PC-3 (cell line): ENCODE measurements at regions not wholly inside any gene's neighbourhood (a gene's known extent, or its start where the extent isn't known, plus 50 kb on each side); places are given as distances from the start of the nearest gene placed in this dataset.

Experiments used
- ATAC-seq: fragments of 200-7000 bp; cut with Tn5 transposase; 2 replicates; pipeline ENCODE4 v1.9.1; 2020; ENCODE audit warnings: mild to moderate bottlenecking, moderate library complexity
- BruUV-seq: library from RNA; stranded (reverse); fragments of 400-500 nt; replicated peaks from 2 replicates; lab custom pipeline; 2021; lab: Mats Ljungman, UMichigan
- CTCF ChIA-PET: fragments of 300-600 bp; sonication (Branson Sonifier 250); formaldehyde crosslinking; loops from one replicate; lab custom pipeline; 2022; ENCODE audit warnings: antibody characterized with exemption; lab: Charles Lee
- POLR2A ChIA-PET: fragments of 300-600 bp; sonication (Branson Sonifier 250); formaldehyde crosslinking; loops from one replicate; lab custom pipeline; 2022; ENCODE audit warnings: antibody characterized with exemption; ENCODE audit not compliant: unreplicated experiment; lab: Charles Lee
- DNase-seq: peaks from one replicate; pipeline ENCODE4 v3.0.0-alpha.2; 2015
- H2AFZ ChIP-seq: fragments of 300-600 bp; sonication (generic); 2 replicates; pipeline ENCODE4 v1.6.0; 2016; ENCODE audit warnings: antibody characterized with exemption, low read length
- H3F3A ChIP-seq: fragments of 300-600 bp; sonication (generic); one replicate; pipeline ENCODE4 v1.6.0; 2017; ENCODE audit warnings: antibody characterized with exemption, low read length, control low read depth, mild to moderate bottlenecking; ENCODE audit not compliant: unreplicated experiment
- H3K27ac ChIP-seq: fragments of 300-600 bp; sonication (generic); 2 replicates; pipeline ENCODE4 v1.5.1; 2016; ENCODE audit warnings: mild to moderate bottlenecking, low read length
- H3K27me3 ChIP-seq: fragments of 300-600 bp; sonication (generic); 2 replicates; pipeline ENCODE4 v1.6.1; 2016; ENCODE audit warnings: low read length, mixed read lengths
- H3K36me3 ChIP-seq: fragments of 300-600 bp; sonication (generic); 2 replicates; pipeline ENCODE4 v1.6.1; 2016; ENCODE audit warnings: low read depth, mixed run types, low read length, mixed read lengths
- H3K4me1 ChIP-seq: fragments of 300-600 bp; sonication (generic); 2 replicates; pipeline ENCODE4 v1.5.1; 2016; ENCODE audit warnings: low read length; ENCODE audit not compliant: insufficient read depth
- H3K4me2 ChIP-seq: fragments of 300-600 bp; sonication (generic); 2 replicates; pipeline ENCODE4 v1.6.0; 2016; ENCODE audit warnings: low read length
- H3K4me3 ChIP-seq: fragments of 300-600 bp; sonication (generic); 2 replicates; pipeline ENCODE4 v1.5.1; 2016; ENCODE audit warnings: mild to moderate bottlenecking, low read length, mixed read lengths
- H3K79me2 ChIP-seq: fragments of 300-600 bp; sonication (generic); 2 replicates; pipeline ENCODE4 v1.6.1; 2017; ENCODE audit warnings: low read length, mixed read lengths
- H3K9ac ChIP-seq: fragments of 300-600 bp; sonication (generic); 2 replicates; pipeline ENCODE4 v1.6.0; 2016; ENCODE audit warnings: mild to moderate bottlenecking, low read length
- H3K9me2 ChIP-seq: fragments of 300-600 bp; sonication (generic); replicated peaks from 2 replicates; pipeline ENCODE4 v1.6.1; 2016; ENCODE audit warnings: mixed run types, low read length, mixed read lengths
- H3K9me3 ChIP-seq: fragments of 300-600 bp; sonication (generic); 2 replicates; pipeline ENCODE4 v1.6.1; 2016; ENCODE audit warnings: low read length, mixed read lengths
- H4K20me1 ChIP-seq: fragments of 300-600 bp; sonication (generic); 2 replicates; pipeline ENCODE4 v1.6.1; 2016; ENCODE audit warnings: low read length, mixed read lengths
- EZH2 ChIP-seq: fragments of 300-600 bp; sonication (generic); IDR thresholded peaks from one replicate; pipeline ENCODE4 v1.6.1; 2017; ENCODE audit warnings: antibody characterized with exemption, mild to moderate bottlenecking, low read length; ENCODE audit not compliant: unreplicated experiment
- EZH2phosphoT487 ChIP-seq: fragments of 300-600 bp; sonication (generic); IDR thresholded peaks from 2 replicates; pipeline ENCODE4 v1.6.1; 2018; ENCODE audit warnings: mild to moderate bottlenecking, antibody characterized with exemption, low read length, borderline replicate concordance
- intact Hi-C: fragments of 100-400 bp; cut with micrococcal nuclease; formaldehyde crosslinking; loops from 2 replicates; pipeline ENCODE4 v1.9.0; 2023
- TF ChIP-seq, protein P1 (sequence below): fragments of 300-600 bp; sonication (generic); conservative IDR thresholded peaks from 2 replicates; pipeline ENCODE4 v1.5.1; 2017; ENCODE audit warnings: antibody characterized with exemption, low read depth, mild to moderate bottlenecking, low read length

DNA sequence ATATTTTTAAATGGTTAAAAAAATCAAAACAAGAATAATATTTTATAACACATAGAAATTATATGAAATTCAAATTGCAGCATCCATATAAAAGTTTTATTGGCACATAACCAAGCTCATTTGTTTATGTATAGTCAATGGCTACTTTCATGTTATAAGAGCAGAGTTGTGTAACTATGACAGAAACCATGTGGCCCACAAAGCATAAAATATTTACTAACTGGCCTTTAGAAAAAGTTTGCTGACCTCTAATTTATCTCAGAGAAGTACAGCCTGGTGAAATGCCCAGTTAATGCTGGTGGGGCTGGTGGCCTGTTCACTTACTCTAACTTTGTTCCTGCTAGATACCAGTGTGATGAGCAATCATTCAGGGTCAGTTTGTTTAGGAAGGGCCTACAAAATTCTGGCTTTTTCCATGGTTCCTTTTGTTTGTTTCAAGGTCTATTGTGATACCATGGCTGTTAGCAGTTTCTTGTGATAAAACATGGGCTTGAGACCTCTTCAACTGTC, 104.6 kb downstream of the PPP1R2C start:
- ChIA-PET POLR2A (no interaction called here), CTCF (no interaction called here)
- TF ChIP-seq EZH2phosphoT487: no peak
- TF ChIP-seq, protein P1, sequence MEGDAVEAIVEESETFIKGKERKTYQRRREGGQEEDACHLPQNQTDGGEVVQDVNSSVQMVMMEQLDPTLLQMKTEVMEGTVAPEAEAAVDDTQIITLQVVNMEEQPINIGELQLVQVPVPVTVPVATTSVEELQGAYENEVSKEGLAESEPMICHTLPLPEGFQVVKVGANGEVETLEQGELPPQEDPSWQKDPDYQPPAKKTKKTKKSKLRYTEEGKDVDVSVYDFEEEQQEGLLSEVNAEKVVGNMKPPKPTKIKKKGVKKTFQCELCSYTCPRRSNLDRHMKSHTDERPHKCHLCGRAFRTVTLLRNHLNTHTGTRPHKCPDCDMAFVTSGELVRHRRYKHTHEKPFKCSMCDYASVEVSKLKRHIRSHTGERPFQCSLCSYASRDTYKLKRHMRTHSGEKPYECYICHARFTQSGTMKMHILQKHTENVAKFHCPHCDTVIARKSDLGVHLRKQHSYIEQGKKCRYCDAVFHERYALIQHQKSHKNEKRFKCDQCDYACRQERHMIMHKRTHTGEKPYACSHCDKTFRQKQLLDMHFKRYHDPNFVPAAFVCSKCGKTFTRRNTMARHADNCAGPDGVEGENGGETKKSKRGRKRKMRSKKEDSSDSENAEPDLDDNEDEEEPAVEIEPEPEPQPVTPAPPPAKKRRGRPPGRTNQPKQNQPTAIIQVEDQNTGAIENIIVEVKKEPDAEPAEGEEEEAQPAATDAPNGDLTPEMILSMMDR: no peak
- H3K4me2 ChIP-seq: no peak overlapping the region
- H3K9me3 ChIP-seq: no peaks in the 10 kb centered on the region
- H2AFZ ChIP-seq: no peak overlapping the region
- no peak overlapping the region for H3K4me3 ChIP-seq
- no peak for ATAC-seq
- H3K27ac ChIP-seq: no peak overlapping the region
- no TSS peak for BruUV-seq
- H4K20me1 ChIP-seq: no peaks in the 10 kb centered on the region
- H3K9ac ChIP-seq: no peak overlapping the region
- no peaks in the 10 kb centered on the region for H3K36me3 ChIP-seq
- no peaks in the 10 kb centered on the region for H3K27me3 ChIP-seq
- no peaks in the 10 kb centered on the region for H3K4me1 ChIP-seq
- H3K9me2 ChIP-seq: no peaks in the 10 kb centered on the region
- no peak for DNase-seq
- no peaks in the 10 kb centered on the region for H3K79me2 ChIP-seq
- H3F3A ChIP-seq: no peaks in the 10 kb centered on the region
- intact Hi-C loops: no loop called here

DNA sequence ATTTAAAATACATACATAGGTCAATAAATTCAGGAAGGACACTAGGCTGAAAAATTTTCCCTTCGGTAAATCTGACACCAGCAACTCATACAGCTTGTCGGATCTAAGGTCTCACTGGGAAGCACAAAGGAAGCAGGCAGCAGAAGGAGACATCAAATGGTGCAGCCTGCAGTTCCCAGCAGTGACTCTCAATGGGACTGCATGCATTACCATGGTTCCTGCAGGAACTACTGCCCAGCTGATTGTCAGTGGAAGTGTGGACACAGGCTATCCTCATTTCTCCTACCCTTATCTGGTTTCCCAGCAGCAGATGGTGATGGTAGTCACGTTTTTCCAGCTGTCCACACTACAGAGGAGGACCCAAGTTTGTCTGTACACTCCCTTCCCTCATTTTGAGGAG, 113.3 kb downstream of the PPP1R2C start:
- Histone ChIP-seq H3K27ac (no peak overlapping the region), H3K9me3 (no peaks in the 10 kb centered on the region), H3K9me2 (no peaks in the 10 kb centered on the region), H3K27me3 (no peaks in the 10 kb centered on the region), H3K4me2 (no peak overlapping the region), H3F3A (no peaks in the 10 kb centered on the region), H3K9ac (no peak overlapping the region), H3K36me3 (no peaks in the 10 kb centered on the region), H3K79me2 (no peaks in the 10 kb centered on the region), H2AFZ (no peak overlapping the region), H3K4me1 (no peaks in the 10 kb centered on the region), H4K20me1 (no peaks in the 10 kb centered on the region), H3K4me3 (no peak overlapping the region)
- CTCF ChIA-PET: no interaction called here
- intact Hi-C loops: no loop called here
- DNase-seq (no peak), ATAC-seq (no peak)
- TF ChIP-seq, protein P1: no peak
- TF ChIP-seq EZH2phosphoT487 (no peak), EZH2 (no peak)
- POLR2A ChIA-PET: no interaction called here
- no TSS peak for BruUV-seq

DNA sequence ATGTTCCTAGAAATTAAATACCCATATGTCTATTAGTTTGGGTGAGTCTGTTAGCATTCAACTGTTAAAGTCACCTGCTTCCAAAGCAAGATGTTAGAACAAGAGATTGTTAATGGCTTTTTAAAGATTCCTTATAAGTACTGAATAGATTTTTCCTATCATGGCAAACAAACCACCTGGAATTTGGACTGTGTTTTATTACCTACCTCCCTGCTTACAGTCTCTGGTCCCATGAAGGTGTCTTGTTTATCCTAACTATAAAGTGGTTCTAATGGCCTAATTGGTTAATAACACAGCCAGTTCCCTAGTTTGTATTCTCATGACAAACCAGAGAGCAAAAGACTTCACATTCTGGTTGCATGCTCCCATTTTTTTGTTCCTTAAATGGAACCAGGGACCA, 149.5 kb downstream of the PPP1R2C start:
- Histone ChIP-seq H3K9me2 (no peaks in the 10 kb centered on the region), H2AFZ (no peak overlapping the region), H3K4me3 (no peak overlapping the region), H3K27me3 (no peaks in the 10 kb centered on the region), H3K79me2 (no peaks in the 10 kb centered on the region), H3K4me1 (no peaks in the 10 kb centered on the region), H3F3A (no peaks in the 10 kb centered on the region), H3K27ac (no peak overlapping the region), H3K4me2 (no peak overlapping the region), H3K9me3 (no peaks in the 10 kb centered on the region), H3K36me3 (no peaks in the 10 kb centered on the region), H3K9ac (no peak overlapping the region), H4K20me1 (no peaks in the 10 kb centered on the region)
- POLR2A ChIA-PET: no interaction called here
- intact Hi-C loops: no loop called here
- ATAC-seq (no peak), DNase-seq (no peak)
- CTCF ChIA-PET: no interaction called here
- TF ChIP-seq EZH2: no peak
- no peak for TF ChIP-seq EZH2phosphoT487
- TF ChIP-seq, protein P1: no peak
- BruUV-seq: no TSS peak
